ENCODE measurements at regions not wholly inside any gene's neighbourhood (a gene's known extent, or its start where the extent isn't known, plus 50 kb on each side); places are given as distances from the start of the nearest gene placed in this dataset.
A peak's percentile ranks its signal among the peaks of the same experiment; 100 is the strongest.

GRCh38 chr6:8195714-8196102, 93.4 kb upstream of the EEF1E1 start:
- DNase-seq (ENCODE audit: low read depth) = no peak
- no peak for TF ChIP-seq MAX (IDR thresholded peaks at IDR 0.05; ENCODE audit: low read depth, low read length)
- H3K4me3 ChIP-seq (ENCODE audit: low read depth, low read length) = no peak overlapping the region

- TF ChIP-seq CTCF (IDR thresholded peaks at IDR 0.05; ENCODE audit: low read depth, low read length) = peak; percentile 20
- no peak for TF ChIP-seq POLR2A (IDR thresholded peaks at IDR 0.05; ENCODE audit: extremely low read depth, insufficient read length)
- TF ChIP-seq MYC (IDR thresholded peaks at IDR 0.05; ENCODE audit: low read depth, low read length) = no peak
- no peak for TF ChIP-seq MAX (IDR thresholded peaks at IDR 0.05; ENCODE audit: low read depth, low read length)
- H3K4me3 ChIP-seq (ENCODE audit: low read depth, low read length) = no peak overlapping the region
- DNase-seq (ENCODE audit: low read depth) = peak; percentile 21
Measured at GRCh38 chr6:8195040-8195713, 92.8 kb upstream of the EEF1E1 start.

GRCh38 chr6:8194490-8194889, 92.1 kb upstream of the EEF1E1 start:
- H3K4me3 ChIP-seq (ENCODE audit: low read depth, low read length) = no peak overlapping the region
- TF ChIP-seq POLR2A (IDR thresholded peaks at IDR 0.05; ENCODE audit: extremely low read depth, insufficient read length) (no peak), MAX (IDR thresholded peaks at IDR 0.05; ENCODE audit: low read depth, low read length) (no peak)
- DNase-seq (ENCODE audit: low read depth) = no peak

- TF ChIP-seq POLR2A (IDR thresholded peaks at IDR 0.05; ENCODE audit: extremely low read depth, insufficient read length) (no peak), CTCF (IDR thresholded peaks at IDR 0.05; ENCODE audit: low read depth, low read length) (no peak), MYC (IDR thresholded peaks at IDR 0.05; ENCODE audit: low read depth, low read length) (no peak), MAX (IDR thresholded peaks at IDR 0.05; ENCODE audit: low read depth, low read length) (no peak)
- no peak overlapping the region for H3K4me3 ChIP-seq (ENCODE audit: low read depth, low read length)
- no peak for DNase-seq (ENCODE audit: low read depth)
Measured at GRCh38 chr6:8193541-8193940, 91.2 kb upstream of the EEF1E1 start.

- TF ChIP-seq MAX (IDR thresholded peaks at IDR 0.05; ENCODE audit: low read depth, low read length) (no peak), CTCF (IDR thresholded peaks at IDR 0.05; ENCODE audit: low read depth, low read length) (no peak), POLR2A (IDR thresholded peaks at IDR 0.05; ENCODE audit: extremely low read depth, insufficient read length) (no peak), MYC (IDR thresholded peaks at IDR 0.05; ENCODE audit: low read depth, low read length) (no peak)
- no peak for DNase-seq (ENCODE audit: low read depth)
- no peak overlapping the region for H3K4me3 ChIP-seq (ENCODE audit: low read depth, low read length)
Measured at GRCh38 chr6:8192597-8192996, 90.2 kb upstream of the EEF1E1 start.

GRCh38 chr6:8192067-8192466, 89.7 kb upstream of the EEF1E1 start:
- no peak overlapping the region for H3K4me3 ChIP-seq (ENCODE audit: low read depth, low read length)
- TF ChIP-seq POLR2A (IDR thresholded peaks at IDR 0.05; ENCODE audit: extremely low read depth, insufficient read length) (no peak), MAX (IDR thresholded peaks at IDR 0.05; ENCODE audit: low read depth, low read length) (no peak), CTCF (IDR thresholded peaks at IDR 0.05; ENCODE audit: low read depth, low read length) (no peak), MYC (IDR thresholded peaks at IDR 0.05; ENCODE audit: low read depth, low read length) (no peak)
- no peak for DNase-seq (ENCODE audit: low read depth)
